ENCODE measurements at regions not wholly inside any gene's neighbourhood (a gene's known extent, or its start where the extent isn't known, plus 50 kb on each side); places are given as distances from the start of the nearest gene placed in this dataset.

DNA sequence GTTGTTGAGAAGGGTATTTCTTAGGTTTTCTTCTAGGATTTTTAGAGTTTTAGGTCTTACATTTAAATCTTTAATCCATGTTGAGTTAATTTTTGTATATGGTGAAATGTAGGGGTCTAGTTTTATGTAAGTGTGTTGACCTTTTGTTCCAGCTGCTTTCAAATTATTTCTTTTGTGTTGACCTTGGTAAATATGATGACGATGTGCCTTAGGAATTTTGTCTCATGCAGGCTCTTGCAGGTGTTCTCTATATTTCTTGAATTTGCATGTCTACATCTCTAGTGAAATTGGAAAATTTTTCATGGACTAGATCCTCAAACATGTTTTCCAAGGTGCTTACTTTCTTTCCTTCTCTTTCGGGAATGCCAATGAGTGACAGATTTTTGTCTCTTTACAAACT is 1609.3 kb upstream of the ZEB2 start:
- DNase-seq (ENCODE audit: low read depth) = no peak

DNA sequence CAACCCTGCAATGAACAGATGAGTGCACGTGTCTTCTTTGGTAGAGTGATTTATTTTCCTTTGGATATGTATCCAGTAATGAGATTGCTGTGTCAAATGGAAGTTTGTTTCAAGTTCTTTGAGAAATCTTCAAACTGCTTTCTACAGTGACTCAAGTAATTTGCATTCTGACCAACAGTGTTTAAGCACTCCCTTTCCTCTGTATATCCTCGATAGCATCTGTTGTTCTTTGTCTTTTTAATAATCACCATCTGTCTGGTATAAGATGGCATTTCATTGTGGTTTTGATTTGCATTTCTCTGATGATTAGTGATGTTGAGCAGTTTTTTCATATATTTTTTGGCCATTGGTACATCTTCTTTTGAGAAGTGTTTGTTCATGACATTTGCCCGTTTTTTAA is 1608.3 kb upstream of the ZEB2 start:
- DNase-seq (ENCODE audit: low read depth) = no peak

GRCh38 chr2:146125551-146125950 is 1605.6 kb upstream of the ZEB2 start:
- DNase-seq (ENCODE audit: low read depth) = no peak

GRCh38 chr2:146124741-146125140 is 1604.8 kb upstream of the ZEB2 start:
- DNase-seq (ENCODE audit: low read depth) = no peak

GRCh38 chr2:146123714-146124113 is 1603.8 kb upstream of the ZEB2 start:
- DNase-seq (ENCODE audit: low read depth) = no peak

DNA sequence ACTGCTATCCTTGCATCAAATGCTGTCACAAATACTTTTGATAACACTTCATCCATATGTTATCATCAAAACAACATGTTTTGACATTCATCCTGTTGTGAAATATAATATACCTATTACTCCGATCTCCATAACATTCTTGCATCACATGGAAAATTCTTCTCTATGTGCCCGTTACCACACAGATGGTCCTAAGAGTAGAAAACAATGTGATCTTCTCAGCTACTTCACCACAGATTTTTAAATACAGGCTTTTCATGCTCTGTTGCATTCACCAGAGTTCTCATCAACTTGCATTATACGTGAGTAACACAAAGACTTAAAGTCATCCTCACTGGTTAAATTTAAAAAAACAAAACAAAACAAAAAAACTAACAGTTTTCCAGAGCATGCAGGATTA is 1603.3 kb upstream of the ZEB2 start:
- DNase-seq (ENCODE audit: low read depth) = no peak

DNA sequence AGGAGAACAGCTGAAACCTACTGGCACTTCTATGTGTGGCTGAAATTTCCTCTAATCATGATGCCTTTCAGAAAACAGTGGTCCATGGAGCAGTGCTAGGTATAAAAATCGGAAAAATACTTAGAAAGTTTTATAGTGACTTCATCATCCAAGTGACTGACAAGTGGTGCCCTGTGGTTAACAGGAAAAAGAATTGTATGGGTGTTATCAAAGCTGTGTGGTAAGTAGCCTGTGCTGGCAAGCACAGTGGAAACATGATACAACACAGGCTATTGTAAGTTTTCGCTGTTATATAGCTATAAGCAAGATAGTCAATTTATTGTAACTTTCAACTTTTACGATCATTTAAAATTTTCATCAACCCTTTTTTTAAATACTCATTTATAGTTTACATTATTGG is 1599.7 kb upstream of the ZEB2 start:
- no peak for DNase-seq (ENCODE audit: low read depth)

DNA sequence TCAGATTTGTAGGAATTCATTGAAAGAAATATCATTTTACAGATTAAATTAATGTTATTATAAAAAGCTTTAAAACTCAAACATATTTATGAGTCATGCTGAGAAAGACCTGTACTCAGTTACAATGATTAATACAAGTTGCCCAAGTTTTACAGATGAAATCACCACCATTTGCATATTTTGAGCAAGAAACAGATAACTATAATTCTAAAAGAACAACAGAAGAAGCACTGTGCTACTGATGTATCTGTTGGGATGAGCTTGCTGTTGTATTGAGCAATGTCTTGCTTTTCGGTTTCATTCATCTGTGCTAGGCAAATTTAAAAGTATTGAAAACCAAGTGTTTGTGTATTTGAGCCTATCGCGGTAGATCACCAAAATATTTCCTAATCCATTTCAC is 1589.1 kb upstream of the ZEB2 start:
- DNase-seq (ENCODE audit: low read depth) = no peak

- DNase-seq (ENCODE audit: low read depth) = no peak
These were observed 1574.3 kb upstream of the ZEB2 start for GRCh38 chr2:146094185-146094584.

- no peak for DNase-seq (ENCODE audit: low read depth)
These were observed 1561.5 kb upstream of the ZEB2 start for GRCh38 chr2:146081459-146081858.

DNA sequence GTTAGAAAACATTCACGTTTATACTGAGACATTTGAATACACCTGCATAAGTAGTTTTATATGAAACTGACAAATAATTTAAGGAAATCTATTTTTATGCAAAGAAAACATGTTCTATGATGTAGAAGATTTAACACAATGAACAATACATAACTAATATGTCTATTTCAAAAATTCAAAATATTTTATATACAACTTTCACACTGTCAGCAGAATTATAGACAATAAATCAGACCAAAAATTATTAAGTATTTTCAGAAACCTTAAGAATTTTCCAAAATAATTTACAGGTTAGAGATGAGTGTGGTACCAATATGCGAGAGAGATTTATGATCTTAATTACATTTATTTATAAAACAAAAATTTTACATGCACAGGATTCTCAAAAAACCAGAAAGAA is 1561.0 kb upstream of the ZEB2 start:
- no peak for DNase-seq (ENCODE audit: low read depth)

DNA sequence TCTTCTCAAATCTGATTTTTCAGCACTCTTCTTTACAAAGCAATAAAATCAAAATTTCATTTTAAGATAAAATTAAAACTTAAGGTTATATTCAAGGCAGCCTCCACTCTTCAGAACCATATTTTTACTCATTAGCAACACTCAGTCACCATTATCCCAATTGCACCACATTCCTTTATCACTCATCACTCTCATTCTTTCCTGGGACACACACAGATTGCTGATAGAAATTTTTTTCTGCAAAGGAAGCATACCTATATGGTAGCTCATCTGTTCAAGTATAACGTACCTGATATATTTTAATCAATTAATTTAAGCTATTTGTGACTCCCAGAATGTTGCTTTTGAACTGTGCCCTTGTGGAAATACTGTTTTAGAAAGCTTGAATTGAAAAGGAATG is 1559.3 kb upstream of the ZEB2 start:
- DNase-seq (ENCODE audit: low read depth) = no peak

- DNase-seq (ENCODE audit: low read depth) = no peak
These were observed 1557.2 kb upstream of the ZEB2 start for GRCh38 chr2:146077156-146077555.

- no peak for DNase-seq (ENCODE audit: low read depth)
These were observed 1548.1 kb upstream of the ZEB2 start for GRCh38 chr2:146068051-146068450.

DNA sequence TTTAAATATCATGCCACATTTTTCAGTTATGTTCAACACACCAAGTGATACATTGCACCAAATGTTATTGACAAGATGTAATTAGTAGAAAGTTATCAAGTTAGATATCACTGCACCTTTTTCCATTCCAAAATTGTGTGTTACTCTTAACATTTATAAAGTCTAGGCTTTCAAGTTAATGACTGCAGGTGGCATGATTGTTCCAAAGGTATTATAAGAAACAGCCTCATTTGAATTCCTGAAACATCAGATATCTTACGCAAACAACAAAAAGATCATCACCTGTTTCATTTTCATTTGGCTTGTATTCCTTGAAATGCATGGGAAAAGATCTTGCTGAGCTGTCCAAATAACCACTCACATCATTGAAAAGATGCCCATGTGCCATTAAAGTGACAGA is 1528.2 kb upstream of the ZEB2 start:
- DNase-seq (ENCODE audit: low read depth) = no peak

- DNase-seq (ENCODE audit: low read depth) = no peak
These were observed 1521.5 kb upstream of the ZEB2 start for GRCh38 chr2:146041274-146041910.

- DNase-seq (ENCODE audit: low read depth) = no peak
These were observed 1520.1 kb upstream of the ZEB2 start for GRCh38 chr2:146040051-146040450.

DNA sequence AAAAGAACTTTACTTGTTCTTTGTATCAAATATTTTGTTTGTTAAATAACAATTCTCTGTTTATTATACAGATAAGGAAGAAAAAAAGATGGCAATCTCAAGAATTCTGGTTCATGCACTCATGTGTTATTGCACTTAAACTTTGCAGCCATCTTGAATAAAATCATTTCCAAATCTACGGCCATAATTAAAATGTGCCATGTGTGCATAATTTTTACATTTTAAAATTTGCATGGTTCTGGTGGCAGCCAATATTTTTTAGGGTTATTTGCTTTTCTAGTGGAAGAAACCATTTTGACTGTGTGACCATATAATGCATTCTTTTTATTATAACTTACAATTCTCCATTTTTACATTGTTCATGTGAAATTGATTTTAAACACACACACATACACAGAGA is 1518.1 kb upstream of the ZEB2 start:
- DNase-seq (ENCODE audit: low read depth) = no peak

GRCh38 chr2:146037334-146037870 is 1517.5 kb upstream of the ZEB2 start:
- no peak for DNase-seq (ENCODE audit: low read depth)

GRCh38 chr2:146031158-146031557 is 1511.2 kb upstream of the ZEB2 start:
- no peak for DNase-seq (ENCODE audit: low read depth)

DNA sequence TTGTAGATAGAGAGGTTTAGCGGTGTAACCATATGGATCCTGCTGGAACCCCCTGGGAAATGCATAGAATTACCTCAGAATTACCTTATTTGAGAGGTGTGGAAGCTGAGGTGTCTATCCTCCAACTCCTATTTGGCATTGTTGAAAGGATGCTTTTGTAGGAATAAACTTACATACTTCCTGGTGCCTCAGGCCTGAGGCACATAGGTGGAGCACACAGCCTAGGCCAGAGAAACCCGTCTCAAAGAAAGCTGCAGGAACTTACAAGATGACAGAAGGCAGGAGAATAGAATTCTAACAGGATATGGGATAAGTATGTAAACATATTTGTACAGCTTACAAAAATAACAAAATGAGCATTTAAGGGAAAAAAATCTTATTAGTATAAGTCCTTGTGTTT is 1507.2 kb upstream of the ZEB2 start:
- DNase-seq (ENCODE audit: low read depth) = no peak

DNA sequence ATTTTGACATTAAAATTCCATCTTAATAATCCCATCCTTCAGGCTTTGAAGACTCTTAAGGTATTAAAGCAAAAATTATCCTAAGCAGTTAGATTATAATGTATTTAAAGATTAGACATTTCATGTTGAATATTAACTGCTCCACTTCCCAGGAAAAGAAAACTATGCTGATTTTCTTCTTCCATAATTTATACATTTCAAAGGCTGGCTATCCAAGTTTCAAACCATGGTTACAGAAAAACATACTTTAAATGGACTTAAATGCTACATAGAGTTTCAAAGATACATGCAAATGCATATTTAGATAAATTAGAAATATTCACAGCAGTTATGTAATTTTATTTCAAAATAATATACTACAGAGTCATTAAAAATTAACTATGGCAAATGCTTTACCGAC is 1505.6 kb upstream of the ZEB2 start:
- DNase-seq (ENCODE audit: low read depth) = no peak

GRCh38 chr2:146024212-146024743 is 1504.4 kb upstream of the ZEB2 start:
- DNase-seq (ENCODE audit: low read depth) = no peak

DNA sequence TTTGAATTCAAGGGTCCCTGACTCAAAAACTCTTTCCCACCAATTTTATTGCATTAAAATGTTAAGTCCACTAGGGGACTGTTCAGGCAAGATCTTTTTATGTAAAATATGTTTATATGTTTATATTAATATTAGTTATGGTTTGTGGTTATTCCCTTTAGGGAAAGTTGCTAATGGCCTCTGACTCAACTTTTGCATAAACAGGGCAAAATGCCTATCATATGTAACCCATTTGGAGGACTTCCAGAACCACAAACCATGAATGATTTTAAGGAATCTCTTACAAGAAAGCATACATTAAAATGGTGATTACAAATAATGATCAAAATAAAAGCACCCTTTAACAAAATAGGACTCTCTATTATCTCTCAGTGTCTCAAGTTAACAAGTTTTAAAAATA is 1484.5 kb upstream of the ZEB2 start:
- DNase-seq (ENCODE audit: low read depth) = no peak
